ENCODE measurements at regions not wholly inside any gene's neighbourhood (a gene's known extent, or its start where the extent isn't known, plus 50 kb on each side); places are given as distances from the start of the nearest gene placed in this dataset.

GRCh38 chr4:54915276-54915675 is 210.1 kb downstream of the KDR start:
- DNase-seq: no peak

- DNase-seq: no peak
These were observed 210.6 kb downstream of the KDR start for GRCh38 chr4:54914781-54915180.

- DNase-seq: no peak
These were observed 211.5 kb downstream of the KDR start for GRCh38 chr4:54913751-54914526.

GRCh38 chr4:54912155-54912554 is 213.2 kb downstream of the KDR start:
- DNase-seq: no peak

- DNase-seq: no peak
These were observed 215.4 kb downstream of the KDR start for GRCh38 chr4:54909961-54910360.

GRCh38 chr4:54908763-54909162 is 216.6 kb downstream of the KDR start:
- no peak for DNase-seq

GRCh38 chr4:54904953-54905352 is 220.4 kb downstream of the KDR start:
- no peak for DNase-seq

- no peak for DNase-seq
These were observed 222.4 kb downstream of the KDR start for GRCh38 chr4:54902976-54903375.

- DNase-seq: no peak
These were observed 223.1 kb downstream of the KDR start for GRCh38 chr4:54902271-54902670.

GRCh38 chr4:54901202-54901601 is 224.2 kb downstream of the KDR start:
- no peak for DNase-seq

GRCh38 chr4:54898656-54899340 is 226.6 kb downstream of the KDR start:
- no peak for DNase-seq

GRCh38 chr4:54898056-54898562 is 227.3 kb downstream of the KDR start:
- DNase-seq: no peak

- no peak for DNase-seq
These were observed 227.8 kb downstream of the KDR start for GRCh38 chr4:54897590-54897989.

GRCh38 chr4:54882616-54883015 is 224.9 kb downstream of the KIT start:
- DNase-seq: no peak

- DNase-seq: no peak
These were observed 221.8 kb downstream of the KIT start for GRCh38 chr4:54879576-54879975.

GRCh38 chr4:54877006-54877405 is 219.2 kb downstream of the KIT start:
- no peak for DNase-seq

- no peak for DNase-seq
These were observed 214.5 kb downstream of the KIT start for GRCh38 chr4:54872261-54872660.

GRCh38 chr4:54863571-54864255 is 206.0 kb downstream of the KIT start:
- DNase-seq: no peak

- no peak for DNase-seq
These were observed 203.4 kb downstream of the KIT start for GRCh38 chr4:54861201-54861600.

GRCh38 chr4:54855191-54855854 is 197.6 kb downstream of the KIT start:
- no peak for DNase-seq

GRCh38 chr4:54852602-54853001 is 194.8 kb downstream of the KIT start:
- no peak for DNase-seq

- DNase-seq: no peak
These were observed 194.3 kb downstream of the KIT start for GRCh38 chr4:54852054-54852453.

- no peak for DNase-seq
These were observed 187.2 kb downstream of the KIT start for GRCh38 chr4:54844911-54845310.

Measured in NCI-H2107 (cell line).